ENCODE measurements at regions not wholly inside any gene's neighbourhood (a gene's known extent, or its start where the extent isn't known, plus 50 kb on each side); places are given as distances from the start of the nearest gene placed in this dataset.

DNA sequence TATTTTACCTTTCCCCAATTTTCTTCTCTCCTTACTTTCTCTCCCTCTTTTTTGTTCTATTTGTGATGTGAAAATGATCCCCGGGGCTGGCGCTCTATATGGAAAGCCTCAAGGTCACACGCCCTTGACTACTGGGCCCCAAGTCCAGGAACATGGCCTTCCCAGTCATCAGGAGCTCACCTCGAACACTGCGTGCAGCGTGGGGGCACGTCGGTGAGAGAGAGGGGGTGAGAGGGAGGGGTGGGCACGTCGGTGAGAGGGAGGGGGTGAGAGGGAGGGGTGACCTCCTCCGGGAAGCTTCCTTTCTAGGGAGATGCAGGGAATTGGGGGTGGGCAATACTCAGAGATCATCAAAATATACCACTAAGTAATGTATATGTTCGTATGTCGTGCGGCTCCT, 94.6 kb upstream of the TMPRSS2 start:
- Mint-ChIP-seq H3K36me3 (no peaks in the 10 kb centered on the region), H3K4me1 (peaks cover 6% of the 10 kb centered on the region), H3K4me3 (no peak overlapping the region), H3K9me3 (no peaks in the 10 kb centered on the region), H3K27me3 (peaks cover 58% of the 10 kb centered on the region), H3K27ac (no peak overlapping the region)
- no peak for ATAC-seq

DNA sequence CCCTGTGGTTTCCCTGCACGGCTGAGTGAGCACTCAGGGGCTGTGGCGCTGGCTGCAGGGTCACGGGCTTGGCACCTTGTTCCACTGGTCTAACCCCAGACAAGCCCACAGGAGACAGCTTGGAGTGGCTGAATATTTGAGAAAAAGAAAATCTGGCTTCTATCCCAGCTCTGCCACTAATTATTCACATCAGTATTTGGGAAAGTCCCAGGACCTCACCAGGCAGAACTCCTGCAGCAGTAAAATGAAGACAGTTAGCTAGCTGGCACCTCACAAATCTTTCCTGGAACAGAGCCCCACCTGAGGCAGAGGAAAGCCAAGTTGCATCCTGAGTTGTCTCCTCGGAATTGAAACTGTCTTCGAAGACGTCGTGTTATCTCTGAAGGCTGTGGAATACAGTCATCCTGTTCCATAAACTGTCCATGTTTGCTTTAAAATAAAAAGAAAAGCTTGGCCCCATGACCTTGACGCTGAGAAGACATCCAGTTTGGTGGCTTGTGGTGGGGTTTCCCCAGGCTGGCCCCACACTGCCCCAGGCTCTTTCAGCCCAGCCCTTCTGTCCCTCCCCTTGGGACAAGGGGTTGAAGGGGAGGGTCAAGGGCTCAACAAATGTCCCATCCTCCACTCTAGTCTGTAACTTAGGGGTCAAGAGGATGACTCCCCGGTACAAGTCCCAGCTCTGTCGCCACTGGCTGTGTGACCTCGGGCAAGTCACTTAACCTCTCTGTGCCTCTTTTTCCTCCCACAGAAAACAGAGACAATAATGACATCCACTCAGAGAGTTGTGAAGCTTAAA, 93.8 kb upstream of the TMPRSS2 start:
- Mint-ChIP-seq H3K4me3 (no peak overlapping the region), H3K9me3 (peaks cover 2% of the 10 kb centered on the region), H3K4me1 (peaks cover 6% of the 10 kb centered on the region), H3K27me3 (peaks cover 57% of the 10 kb centered on the region), H3K36me3 (no peaks in the 10 kb centered on the region), H3K27ac (no peak overlapping the region)
- no peak for ATAC-seq

GRCh38 chr21:41600961-41601572, 93.1 kb upstream of the TMPRSS2 start:
- Mint-ChIP-seq H3K27ac (no peak overlapping the region), H3K27me3 (peaks cover 57% of the 10 kb centered on the region), H3K36me3 (no peaks in the 10 kb centered on the region), H3K4me3 (no peak overlapping the region), H3K9me3 (peaks cover 5% of the 10 kb centered on the region), H3K4me1 (peaks cover 6% of the 10 kb centered on the region)
- no peak for ATAC-seq

DNA sequence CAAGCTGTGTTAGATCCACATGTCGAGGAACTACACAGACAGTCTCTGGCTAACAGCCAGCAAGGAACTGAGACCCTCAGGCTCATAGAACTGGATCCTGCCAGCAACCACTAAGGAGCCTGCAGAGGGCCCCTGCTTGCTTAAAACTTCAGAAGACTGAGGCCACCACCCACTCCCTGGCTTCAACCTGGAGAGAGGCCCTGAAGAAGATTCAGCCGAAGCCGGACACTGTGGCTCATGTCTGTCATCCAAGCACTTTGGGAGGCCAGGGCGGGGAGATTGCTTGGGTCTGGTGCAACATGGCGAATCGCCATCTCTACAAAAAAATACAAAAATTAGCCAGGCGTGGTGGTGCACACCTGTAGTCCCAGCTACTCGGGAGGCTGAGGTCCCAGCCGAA, 92.6 kb upstream of the TMPRSS2 start:
- Mint-ChIP-seq H3K9me3 (peaks cover 5% of the 10 kb centered on the region), H3K4me3 (no peak overlapping the region), H3K27ac (no peak overlapping the region), H3K27me3 (peaks cover 53% of the 10 kb centered on the region), H3K36me3 (no peaks in the 10 kb centered on the region), H3K4me1 (peaks cover 6% of the 10 kb centered on the region)
- no peak for ATAC-seq

DNA sequence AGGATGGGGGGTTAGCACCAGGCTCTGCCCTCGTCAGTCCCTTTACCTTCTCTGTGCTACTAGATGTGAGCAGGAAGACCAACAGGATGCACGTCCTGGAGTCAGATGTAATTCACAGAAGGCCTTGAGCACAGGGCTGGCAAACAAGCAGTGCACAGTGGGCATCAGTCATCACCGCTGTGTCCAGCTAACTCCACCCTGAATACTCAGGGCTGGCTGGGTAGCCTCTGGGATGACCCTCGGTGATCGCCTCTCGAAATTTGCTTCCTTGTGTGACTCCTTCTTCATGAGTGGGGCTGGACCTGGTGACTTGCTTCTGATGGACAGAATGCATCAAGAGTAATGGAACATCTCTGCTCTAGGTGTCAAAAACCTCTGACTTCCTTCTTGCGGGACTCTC, 92.2 kb upstream of the TMPRSS2 start:
- peaks cover 48% of the 10 kb centered on the region for H3K27me3 Mint-ChIP-seq
- peaks cover 6% of the 10 kb centered on the region for H3K4me1 Mint-ChIP-seq

GRCh38 chr21:41598561-41599431, 90.8 kb upstream of the TMPRSS2 start:
- H3K9me3 Mint-ChIP-seq, result peaks cover 5% of the 10 kb centered on the region
- no peak for ATAC-seq
- peaks cover 6% of the 10 kb centered on the region for H3K4me1 Mint-ChIP-seq
- no peak overlapping the region for H3K4me3 Mint-ChIP-seq
- no peaks in the 10 kb centered on the region for H3K36me3 Mint-ChIP-seq
- peaks cover 35% of the 10 kb centered on the region for H3K27me3 Mint-ChIP-seq
- H3K27ac Mint-ChIP-seq, result no peak overlapping the region

More for the DNA sequence above, 92.2 kb upstream of the TMPRSS2 start:
- Mint-ChIP-seq H3K9me3 (peaks cover 5% of the 10 kb centered on the region), H3K4me3 (no peak overlapping the region), H3K36me3 (no peaks in the 10 kb centered on the region), H3K27ac (no peak overlapping the region)
- no peak for ATAC-seq

DNA sequence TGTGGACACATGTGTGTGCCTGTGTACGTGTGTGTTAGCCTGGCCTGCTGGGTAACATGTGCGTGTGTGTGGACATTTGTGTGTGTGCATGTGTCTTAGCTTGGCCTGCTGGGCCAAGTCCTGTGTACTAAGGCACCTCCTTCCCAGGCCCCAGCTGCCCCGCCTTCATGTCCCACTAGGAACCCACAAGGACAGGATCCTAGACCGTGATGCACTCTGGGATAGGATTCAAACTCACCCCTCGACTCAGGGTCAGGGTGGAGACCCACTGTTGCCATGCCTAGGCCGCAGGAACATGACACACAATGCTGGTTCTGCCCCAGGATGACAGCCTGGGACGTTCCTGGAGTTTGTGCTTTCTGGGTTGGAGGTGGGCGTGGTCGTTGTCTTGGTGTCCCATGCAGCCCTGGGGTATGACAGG, 89.9 kb upstream of the TMPRSS2 start:
- peaks cover 29% of the 10 kb centered on the region for H3K27me3 Mint-ChIP-seq
- peaks cover 6% of the 10 kb centered on the region for H3K4me1 Mint-ChIP-seq
- ATAC-seq, result no peak
- H3K27ac Mint-ChIP-seq, result no peak overlapping the region
- H3K9me3 Mint-ChIP-seq, result peaks cover 5% of the 10 kb centered on the region
- no peak overlapping the region for H3K4me3 Mint-ChIP-seq
- H3K36me3 Mint-ChIP-seq, result no peaks in the 10 kb centered on the region

- Mint-ChIP-seq H3K4me1 (peaks cover 6% of the 10 kb centered on the region), H3K36me3 (no peaks in the 10 kb centered on the region), H3K27me3 (peaks cover 35% of the 10 kb centered on the region), H3K27ac (no peak overlapping the region), H3K4me3 (no peak overlapping the region), H3K9me3 (peaks cover 5% of the 10 kb centered on the region)
- ATAC-seq, result no peak
Measured at GRCh38 chr21:41597227-41597626, 89.3 kb upstream of the TMPRSS2 start.

- H3K4me3 Mint-ChIP-seq, result no peak overlapping the region
- H3K4me1 Mint-ChIP-seq, result peaks cover 1% of the 10 kb centered on the region
- no peak for ATAC-seq
- peaks cover 36% of the 10 kb centered on the region for H3K27me3 Mint-ChIP-seq
- no peak overlapping the region for H3K27ac Mint-ChIP-seq
- H3K9me3 Mint-ChIP-seq, result peaks cover 5% of the 10 kb centered on the region
- no peaks in the 10 kb centered on the region for H3K36me3 Mint-ChIP-seq
Measured at GRCh38 chr21:41596241-41596925, 88.4 kb upstream of the TMPRSS2 start.

- no peak for ATAC-seq
- peaks cover 5% of the 10 kb centered on the region for H3K9me3 Mint-ChIP-seq
- H3K4me1 Mint-ChIP-seq, result no peaks in the 10 kb centered on the region
Measured at GRCh38 chr21:41594268-41594667, 86.3 kb upstream of the TMPRSS2 start.

GRCh38 chr21:41593760-41594138, 85.8 kb upstream of the TMPRSS2 start:
- no peak overlapping the region for H3K27ac Mint-ChIP-seq
- H3K36me3 Mint-ChIP-seq, result no peaks in the 10 kb centered on the region
- no peaks in the 10 kb centered on the region for H3K4me1 Mint-ChIP-seq
- ATAC-seq, result no peak
- peaks cover 40% of the 10 kb centered on the region for H3K27me3 Mint-ChIP-seq
- H3K9me3 Mint-ChIP-seq, result peaks cover 9% of the 10 kb centered on the region
- no peak overlapping the region for H3K4me3 Mint-ChIP-seq

More at GRCh38 chr21:41594268-41594667, 86.3 kb upstream of the TMPRSS2 start:
- no peak overlapping the region for H3K27ac Mint-ChIP-seq
- H3K27me3 Mint-ChIP-seq, result peaks cover 40% of the 10 kb centered on the region
- no peak overlapping the region for H3K4me3 Mint-ChIP-seq
- H3K36me3 Mint-ChIP-seq, result no peaks in the 10 kb centered on the region

DNA sequence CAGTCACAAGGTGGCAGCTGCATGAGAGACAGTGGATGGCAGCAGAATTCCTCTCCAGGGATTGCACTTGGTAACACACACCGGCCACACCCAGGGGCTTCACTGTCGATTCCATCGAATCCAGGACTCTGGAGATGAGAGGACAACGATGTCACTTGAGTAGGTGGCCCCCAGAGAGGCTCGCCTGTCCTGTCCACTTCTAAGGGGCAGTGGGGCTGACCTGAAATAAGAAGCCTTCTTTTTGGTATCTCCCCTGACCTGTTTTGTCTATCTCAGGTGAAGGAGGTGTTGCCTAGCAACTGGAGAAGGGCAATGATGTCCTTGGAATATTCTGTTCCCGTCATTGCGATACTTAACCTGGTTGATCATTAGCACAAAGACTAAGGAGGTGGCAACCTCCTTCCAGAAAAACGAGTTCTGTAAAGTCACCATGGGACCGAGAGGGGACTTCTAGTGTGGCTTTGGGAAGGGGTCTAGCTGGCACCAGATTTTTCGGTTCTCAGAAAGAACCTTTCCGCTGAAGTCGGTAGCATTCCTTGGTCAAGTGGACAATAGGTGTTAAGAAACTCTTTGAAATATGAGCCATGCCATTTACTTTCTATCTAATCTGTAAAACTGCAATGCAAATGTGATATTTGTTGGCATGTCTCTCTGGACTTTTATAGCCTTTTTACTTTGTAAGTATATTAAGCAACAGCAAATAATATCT, 85.2 kb upstream of the TMPRSS2 start:
- Mint-ChIP-seq H3K4me1 (no peaks in the 10 kb centered on the region), H3K27ac (no peak overlapping the region)
- no peak for ATAC-seq

DNA sequence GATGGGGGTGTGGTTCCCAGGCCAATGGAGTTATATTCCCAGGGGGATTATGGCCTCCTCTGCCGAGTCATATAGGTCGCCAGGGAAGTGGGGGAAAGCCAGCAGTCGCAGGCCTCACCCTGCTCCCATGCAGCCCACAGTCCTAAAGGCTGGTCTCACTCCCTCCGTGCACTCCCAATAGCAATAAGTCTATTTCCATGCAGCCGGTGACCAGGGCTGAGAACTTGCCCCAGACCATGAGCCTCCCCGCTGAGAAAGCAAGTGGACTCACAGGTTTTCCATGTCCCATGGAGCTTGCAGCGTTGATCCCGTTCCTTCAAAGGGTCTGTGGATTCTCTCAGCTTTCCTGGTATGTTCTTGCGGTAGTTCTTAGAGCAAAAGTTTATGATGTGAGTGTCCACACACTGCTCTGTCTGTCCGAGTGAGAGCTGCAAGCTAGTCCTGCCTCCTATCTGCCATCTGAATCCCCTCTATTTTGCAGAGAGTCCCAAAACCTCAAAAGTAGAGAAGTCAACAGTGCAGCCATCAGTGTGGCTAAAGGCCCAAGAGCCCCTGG, 81.7 kb upstream of the TMPRSS2 start:
- H3K27me3 Mint-ChIP-seq, result peaks cover 25% of the 10 kb centered on the region
- ATAC-seq, result no peak
- H3K27ac Mint-ChIP-seq, result no peak overlapping the region
- H3K4me1 Mint-ChIP-seq, result no peaks in the 10 kb centered on the region
- peaks cover 10% of the 10 kb centered on the region for H3K9me3 Mint-ChIP-seq
- H3K4me3 Mint-ChIP-seq, result no peak overlapping the region
- no peaks in the 10 kb centered on the region for H3K36me3 Mint-ChIP-seq

More for the DNA sequence above, 85.2 kb upstream of the TMPRSS2 start:
- no peaks in the 10 kb centered on the region for H3K36me3 Mint-ChIP-seq
- H3K9me3 Mint-ChIP-seq, result peaks cover 11% of the 10 kb centered on the region
- peaks cover 40% of the 10 kb centered on the region for H3K27me3 Mint-ChIP-seq
- no peak overlapping the region for H3K4me3 Mint-ChIP-seq

- Mint-ChIP-seq H3K36me3 (no peaks in the 10 kb centered on the region), H3K4me1 (no peaks in the 10 kb centered on the region), H3K27me3 (peaks cover 25% of the 10 kb centered on the region), H3K27ac (no peak overlapping the region), H3K9me3 (peaks cover 10% of the 10 kb centered on the region), H3K4me3 (no peak overlapping the region)
- ATAC-seq, result no peak
Measured at GRCh38 chr21:41589131-41589530, 81.2 kb upstream of the TMPRSS2 start.

Data from stimulated activated memory B cell treated with anti-CD40 and anti-IgM and Interleukin-4, amounts not matched to agents 10 μg/mL and 1 μg/mL and 100 μg/mL, for 72 hours (primary cell).